SK-N-SH treated with all-trans-retinoic acid at 6 μM for 48 hours (cell line): ENCODE measurements at regions not wholly inside any gene's neighbourhood (a gene's known extent, or its start where the extent isn't known, plus 50 kb on each side); places are given as distances from the start of the nearest gene placed in this dataset.

ENCODE experiments used
- BACH2 ChIP-seq: fragments of 250-450 bp; sonication (Bioruptor Pico); IDR thresholded peaks from 2 replicates; pipeline ENCODE4 v1.9.0; 2021; ENCODE audit warnings: mild to moderate bottlenecking, borderline replicate concordance
- CSDC2 ChIP-seq: fragments of 250-450 bp; sonication (Bioruptor Pico); IDR thresholded peaks from 2 replicates; pipeline ENCODE4 v1.5.0; 2020; ENCODE audit warnings: mild to moderate bottlenecking, moderate library complexity
- CSRNP3 ChIP-seq: fragments of 250-450 bp; sonication (Bioruptor Pico); IDR thresholded peaks from 2 replicates; pipeline ENCODE4 v1.5.1; 2021; ENCODE audit warnings: mild to moderate bottlenecking, moderate library complexity
- PATZ1 ChIP-seq: fragments of 250-450 bp; sonication (Bioruptor Pico); IDR thresholded peaks from 2 replicates; pipeline ENCODE4 v1.8.0; 2020; ENCODE audit warnings: mild to moderate bottlenecking, moderate library complexity, borderline replicate concordance
- RARB ChIP-seq: fragments of 250-450 bp; sonication (Bioruptor Pico); IDR thresholded peaks from 2 replicates; pipeline ENCODE4 v1.8.0; 2021; ENCODE audit warnings: mild to moderate bottlenecking, moderate library complexity
- SNAI2 ChIP-seq: fragments of 250-450 bp; sonication (Bioruptor Pico); IDR thresholded peaks from 2 replicates; pipeline ENCODE4 v1.5.0; 2020; ENCODE audit warnings: mild to moderate bottlenecking, moderate library complexity
- TCF4 ChIP-seq: fragments of 250-450 bp; sonication (Bioruptor Pico); IDR thresholded peaks from 2 replicates; pipeline ENCODE4 v1.8.0; 2021; ENCODE audit warnings: mild to moderate bottlenecking, moderate library complexity, borderline replicate concordance
- TSHZ2 ChIP-seq: fragments of 250-450 bp; sonication (Bioruptor Pico); IDR thresholded peaks from 2 replicates; pipeline ENCODE4 v1.5.0; 2020; ENCODE audit warnings: mild to moderate bottlenecking, moderate library complexity
- ZC3H10 ChIP-seq: fragments of 250-450 bp; sonication (Bioruptor Pico); IDR thresholded peaks from 2 replicates; pipeline ENCODE4 v1.5.1; 2021; ENCODE audit warnings: mild to moderate bottlenecking, moderate library complexity
- ZFP3 ChIP-seq: fragments of 250-450 bp; sonication (Bioruptor Pico); IDR thresholded peaks from 2 replicates; pipeline ENCODE4 v1.5.0; 2020; ENCODE audit warnings: mild to moderate bottlenecking, moderate library complexity
- ZFP30 ChIP-seq: fragments of 450-650 bp; formaldehyde crosslinking; IDR thresholded peaks from 2 replicates; pipeline ENCODE4 v1.5.0; 2022; ENCODE audit warnings: mild to moderate bottlenecking, moderate library complexity
- ZNF565 ChIP-seq: fragments of 450-650 bp; formaldehyde crosslinking; conservative IDR thresholded peaks from 2 replicates; pipeline ENCODE4 v1.5.0; 2020; ENCODE audit warnings: low read depth, mild to moderate bottlenecking, moderate library complexity
- ZNF8 ChIP-seq: fragments of 450-650 bp; formaldehyde crosslinking; IDR thresholded peaks from 2 replicates; pipeline ENCODE4 v1.5.0; 2020; ENCODE audit warnings: mild to moderate bottlenecking, moderate library complexity
- TF ChIP-seq, protein P1 (sequence below): fragments of 250-450 bp; sonication (Bioruptor Pico); IDR thresholded peaks from 2 replicates; pipeline ENCODE4 v1.5.1; 2020; ENCODE audit warnings: low read depth, mild to moderate bottlenecking, moderate library complexity

GRCh38 chr4:180240670-180241069 lies 2002.5 kb upstream of the TENM3 start:
- no peak for TF ChIP-seq SNAI2
- no peak for TF ChIP-seq PATZ1 (CRISPR knock-in tag)
- no peak for TF ChIP-seq TCF4 (CRISPR knock-in tag)
- no peak for TF ChIP-seq ZC3H10
- TF ChIP-seq TSHZ2 (CRISPR knock-in tag): no peak
- TF ChIP-seq ZFP30 (CRISPR knock-in tag): no peak
- TF ChIP-seq CSDC2 (CRISPR knock-in tag): no peak
- TF ChIP-seq, protein P1, sequence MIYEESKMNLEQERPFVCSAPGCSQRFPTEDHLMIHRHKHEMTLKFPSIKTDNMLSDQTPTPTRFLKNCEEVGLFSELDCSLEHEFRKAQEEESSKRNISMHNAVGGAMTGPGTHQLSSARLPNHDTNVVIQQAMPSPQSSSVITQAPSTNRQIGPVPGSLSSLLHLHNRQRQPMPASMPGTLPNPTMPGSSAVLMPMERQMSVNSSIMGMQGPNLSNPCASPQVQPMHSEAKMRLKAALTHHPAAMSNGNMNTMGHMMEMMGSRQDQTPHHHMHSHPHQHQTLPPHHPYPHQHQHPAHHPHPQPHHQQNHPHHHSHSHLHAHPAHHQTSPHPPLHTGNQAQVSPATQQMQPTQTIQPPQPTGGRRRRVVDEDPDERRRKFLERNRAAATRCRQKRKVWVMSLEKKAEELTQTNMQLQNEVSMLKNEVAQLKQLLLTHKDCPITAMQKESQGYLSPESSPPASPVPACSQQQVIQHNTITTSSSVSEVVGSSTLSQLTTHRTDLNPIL (CRISPR knock-in tag): no peak
- TF ChIP-seq ZFP3 (CRISPR knock-in tag): no peak
- TF ChIP-seq RARB (CRISPR knock-in tag): no peak
- no peak for TF ChIP-seq BACH2
- TF ChIP-seq CSRNP3 (CRISPR knock-in tag): no peak
- no peak for TF ChIP-seq ZNF8 (CRISPR knock-in tag)
- no peak for TF ChIP-seq ZNF565 (CRISPR knock-in tag)
